ENCODE measurements at regions not wholly inside any gene's neighbourhood (a gene's known extent, or its start where the extent isn't known, plus 50 kb on each side); places are given as distances from the start of the nearest gene placed in this dataset.

DNA sequence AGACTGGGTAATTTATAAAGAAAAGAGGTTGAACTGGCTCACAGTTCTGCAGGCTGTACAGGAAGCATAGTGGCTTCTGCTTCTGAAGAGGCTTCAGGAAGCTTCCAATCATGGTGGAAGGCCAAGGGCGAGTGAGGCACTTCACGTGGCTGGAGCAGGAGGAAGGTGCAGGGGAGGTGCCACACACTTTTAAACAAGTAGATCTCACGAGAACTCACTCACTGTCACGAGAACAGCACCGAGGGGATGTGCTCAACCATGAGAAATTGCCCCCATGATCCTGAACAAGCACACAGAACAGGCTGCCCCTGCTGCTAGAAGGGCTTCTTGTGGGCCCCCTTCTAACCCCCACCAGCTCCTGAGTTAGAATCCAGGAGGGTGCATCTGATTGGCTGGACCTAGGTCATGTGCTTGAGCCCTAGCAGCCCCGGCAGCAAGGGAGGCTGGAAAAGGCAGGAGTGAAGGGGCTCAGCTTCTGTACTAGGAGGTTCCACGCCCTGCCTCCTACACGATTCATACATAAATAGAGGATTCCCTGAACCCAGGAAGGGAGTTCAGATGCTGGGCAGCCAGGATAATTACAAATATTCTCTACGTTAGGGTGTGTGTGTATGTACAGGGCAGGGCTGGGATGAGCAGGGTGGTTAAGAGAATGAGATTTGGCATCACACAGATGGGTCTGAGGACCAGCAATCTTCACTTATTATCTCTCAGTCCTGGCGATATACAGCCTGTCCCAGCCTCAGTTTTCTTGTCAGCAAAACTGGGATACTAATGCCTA is 72.8 kb upstream of the ATP5PO start:
- no peak overlapping the region for H3K27ac ChIP-seq
- H3K9ac ChIP-seq: no peak overlapping the region
- no peaks in the 10 kb centered on the region for H3K9me2 ChIP-seq (ENCODE audit: insufficient read depth)
- no peaks in the 10 kb centered on the region for H3K9me3 ChIP-seq (ENCODE audit: low read depth)
- H3K27me3 ChIP-seq (replicated peaks; ENCODE audit: insufficient read depth): no peaks in the 10 kb centered on the region
- H2AFZ ChIP-seq: no peak overlapping the region
- 73 to 83% methylated on average over 10 of the region's 10 CpGs for WGBS, 2 experiments (ENCODE audit: low coverage in 1 of 2, low lambda C conversion rate in 2 of 2, missing lambda C conversion rate in 2 of 2)
- peaks cover 9% of the 10 kb centered on the region; the same call in 1 of the 2 replicates for H3F3A ChIP-seq (ENCODE audit: insufficient read depth)
- H4K20me1 ChIP-seq (ENCODE audit: insufficient read depth): no peaks in the 10 kb centered on the region
- no peak for TF ChIP-seq EZH2phosphoT487 (IDR thresholded peaks at IDR 0.05; ENCODE audit: insufficient read depth, low read depth)
- no peak for TF ChIP-seq EZH2 (IDR thresholded peaks at IDR 0.05; ENCODE audit: insufficient read depth, poor library complexity, severe bottlenecking)
- no peaks in the 10 kb centered on the region for H3K79me2 ChIP-seq (ENCODE audit: insufficient read depth)
- DNase-seq: no peak
- no peaks in the 10 kb centered on the region for H3K36me3 ChIP-seq (ENCODE audit: low read depth)
- no peak overlapping the region for H3K4me2 ChIP-seq (ENCODE audit: unreplicated experiment)
- H3K4me3 ChIP-seq: no peak overlapping the region
- in situ Hi-C loops (cut with MboI): no loop called here
- no peaks in the 10 kb centered on the region for H3K4me1 ChIP-seq (ENCODE audit: insufficient read depth)

DNA sequence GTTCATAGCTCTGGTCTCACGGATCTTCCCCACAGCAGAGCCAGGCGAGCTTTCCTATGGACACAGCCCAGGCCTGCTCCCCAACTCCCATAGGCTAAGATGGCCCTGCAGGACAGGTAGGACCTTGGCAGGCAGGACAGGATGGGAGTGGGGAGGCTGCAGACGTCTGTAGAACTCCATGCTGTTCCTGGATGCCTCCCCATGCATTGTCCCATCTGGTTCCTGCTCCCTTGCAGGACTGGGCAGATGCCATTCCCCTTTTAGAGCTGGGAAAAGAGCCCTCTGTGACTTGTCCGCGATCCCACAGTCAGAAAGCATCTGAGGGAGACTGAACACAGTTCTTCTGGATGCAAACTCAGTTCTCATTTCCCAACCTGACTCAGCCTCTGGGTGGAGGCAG is 71.9 kb upstream of the ATP5PO start:
- in situ Hi-C loops (cut with MboI): no loop called here
- H3F3A ChIP-seq (ENCODE audit: insufficient read depth): peaks cover 9% of the 10 kb centered on the region; the same call in 1 of the 2 replicates

DNA sequence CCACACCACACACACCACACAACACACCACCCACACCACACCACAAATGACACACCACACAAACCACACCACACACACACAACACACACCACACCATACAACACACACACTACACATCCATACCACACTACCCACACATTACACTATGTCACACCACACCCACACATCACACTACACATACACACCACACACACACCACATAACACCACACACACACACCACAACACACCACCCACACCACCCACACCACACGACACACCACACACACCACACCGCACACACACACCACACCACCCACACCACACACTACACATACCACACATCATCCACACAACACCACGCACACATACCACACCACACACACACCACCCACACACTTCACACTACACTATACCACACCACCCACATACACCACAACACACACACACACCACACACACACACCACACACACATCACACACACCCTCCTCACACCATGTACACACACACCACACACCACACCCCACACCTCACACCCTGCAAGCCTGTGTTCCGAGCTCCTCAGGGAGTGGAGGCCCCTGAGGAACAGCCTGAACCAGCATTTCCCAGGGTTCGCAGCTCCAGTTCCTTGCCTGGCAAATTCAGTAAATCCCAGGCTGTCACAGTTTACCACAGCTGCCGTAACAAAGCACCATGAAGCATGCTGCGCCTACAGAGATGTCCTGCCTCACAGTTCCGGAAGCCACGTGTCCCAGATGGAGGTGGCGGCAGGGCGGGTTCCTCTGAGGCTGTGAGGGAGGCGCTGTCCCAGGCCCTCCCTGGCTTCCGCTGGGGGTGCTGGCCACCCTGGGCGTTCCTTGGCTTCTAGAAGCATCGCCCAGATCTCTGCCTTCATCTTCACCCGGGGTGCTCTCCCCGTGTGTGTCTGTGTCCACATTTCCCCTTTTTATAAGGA is 69.8 kb upstream of the ATP5PO start:
- Histone ChIP-seq H4K20me1 (ENCODE audit: insufficient read depth) (no peaks in the 10 kb centered on the region), H3K9ac (no peak overlapping the region), H3K79me2 (ENCODE audit: insufficient read depth) (no peaks in the 10 kb centered on the region), H3K27ac (no peak overlapping the region), H3K4me3 (no peak overlapping the region), H3K36me3 (ENCODE audit: low read depth) (no peaks in the 10 kb centered on the region), H3F3A (ENCODE audit: insufficient read depth) (no peaks in the 10 kb centered on the region), H3K4me2 (ENCODE audit: unreplicated experiment) (no peak overlapping the region), H2AFZ (no peak overlapping the region), H3K9me3 (ENCODE audit: low read depth) (no peaks in the 10 kb centered on the region), H3K27me3 (replicated peaks; ENCODE audit: insufficient read depth) (no peaks in the 10 kb centered on the region), H3K9me2 (ENCODE audit: insufficient read depth) (no peaks in the 10 kb centered on the region), H3K4me1 (ENCODE audit: insufficient read depth) (no peaks in the 10 kb centered on the region)
- DNase-seq: no peak
- in situ Hi-C loops (cut with MboI): no loop called here
- TF ChIP-seq EZH2 (IDR thresholded peaks at IDR 0.05; ENCODE audit: insufficient read depth, poor library complexity, severe bottlenecking): no peak
- TF ChIP-seq EZH2phosphoT487 (IDR thresholded peaks at IDR 0.05; ENCODE audit: insufficient read depth, low read depth): no peak
- WGBS, 2 experiments (ENCODE audit: low coverage in 1 of 2, low lambda C conversion rate in 2 of 2, missing lambda C conversion rate in 2 of 2): 90 to 94% methylated on average over 16 to 17 of the region's 17 CpGs

More for the DNA sequence above, 71.9 kb upstream of the ATP5PO start:
- Histone ChIP-seq H3K4me2 (ENCODE audit: unreplicated experiment) (no peak overlapping the region), H3K36me3 (ENCODE audit: low read depth) (no peaks in the 10 kb centered on the region), H3K9me2 (ENCODE audit: insufficient read depth) (no peaks in the 10 kb centered on the region), H3K4me1 (ENCODE audit: insufficient read depth) (no peaks in the 10 kb centered on the region), H3K27me3 (replicated peaks; ENCODE audit: insufficient read depth) (no peaks in the 10 kb centered on the region), H3K9ac (no peak overlapping the region), H2AFZ (no peak overlapping the region), H3K79me2 (ENCODE audit: insufficient read depth) (no peaks in the 10 kb centered on the region), H3K27ac (no peak overlapping the region), H3K9me3 (ENCODE audit: low read depth) (no peaks in the 10 kb centered on the region), H4K20me1 (ENCODE audit: insufficient read depth) (no peaks in the 10 kb centered on the region), H3K4me3 (no peak overlapping the region)
- no peak for DNase-seq
- TF ChIP-seq EZH2 (IDR thresholded peaks at IDR 0.05; ENCODE audit: insufficient read depth, poor library complexity, severe bottlenecking) (no peak), EZH2phosphoT487 (IDR thresholded peaks at IDR 0.05; ENCODE audit: insufficient read depth, low read depth) (no peak)
- 69 to 71% methylated on average over 5 of the region's 5 CpGs for WGBS, 2 experiments (ENCODE audit: low coverage in 1 of 2, low lambda C conversion rate in 2 of 2, missing lambda C conversion rate in 2 of 2)

DNA sequence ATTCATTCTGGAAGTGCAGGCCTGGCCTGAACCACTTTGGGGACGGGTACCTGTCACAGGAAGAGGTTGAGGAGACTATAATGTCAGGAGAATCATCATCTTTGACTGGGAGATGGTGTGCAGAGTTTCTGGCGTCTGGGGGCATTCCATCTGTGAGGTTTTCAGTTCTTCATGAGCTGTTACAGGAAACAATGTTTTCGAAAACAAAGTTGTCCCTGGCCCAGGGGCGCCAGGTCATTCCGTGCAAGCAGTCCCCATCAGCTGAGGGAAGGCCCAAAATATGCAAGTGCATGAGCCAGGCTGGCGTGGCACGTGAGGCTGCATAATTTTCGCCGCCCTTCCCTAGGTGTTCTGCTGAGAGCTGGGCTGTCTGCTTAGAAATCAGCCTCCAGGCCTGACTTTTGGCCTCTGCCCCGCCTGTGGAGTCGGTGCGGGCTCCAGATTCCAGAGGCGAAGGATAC is 68.4 kb upstream of the ATP5PO start:
- Histone ChIP-seq H3K79me2 (ENCODE audit: insufficient read depth) (no peaks in the 10 kb centered on the region), H3K4me2 (ENCODE audit: unreplicated experiment) (no peak overlapping the region), H3K9ac (no peak overlapping the region), H3K4me1 (ENCODE audit: insufficient read depth) (no peaks in the 10 kb centered on the region), H3K9me3 (ENCODE audit: low read depth) (no peaks in the 10 kb centered on the region), H3K36me3 (ENCODE audit: low read depth) (no peaks in the 10 kb centered on the region), H3K27ac (no peak overlapping the region), H3K4me3 (no peak overlapping the region), H3K27me3 (replicated peaks; ENCODE audit: insufficient read depth) (no peaks in the 10 kb centered on the region), H3F3A (ENCODE audit: insufficient read depth) (no peaks in the 10 kb centered on the region), H2AFZ (no peak overlapping the region), H3K9me2 (ENCODE audit: insufficient read depth) (no peaks in the 10 kb centered on the region), H4K20me1 (ENCODE audit: insufficient read depth) (no peaks in the 10 kb centered on the region)
- no peak for DNase-seq
- TF ChIP-seq EZH2phosphoT487 (IDR thresholded peaks at IDR 0.05; ENCODE audit: insufficient read depth, low read depth) (no peak), EZH2 (IDR thresholded peaks at IDR 0.05; ENCODE audit: insufficient read depth, poor library complexity, severe bottlenecking) (no peak)
- in situ Hi-C loops (cut with MboI): no loop called here
- 95 to 97% methylated on average over 13 of the region's 13 CpGs for WGBS, 2 experiments (ENCODE audit: low coverage in 1 of 2, low lambda C conversion rate in 2 of 2, missing lambda C conversion rate in 2 of 2)

Measured in GM23248 (cell line).